Body of pancreas (tissue), 4 donors: ENCODE measurements at regions not wholly inside any gene's neighbourhood (a gene's known extent, or its start where the extent isn't known, plus 50 kb on each side); places are given as distances from the start of the nearest gene placed in this dataset.

ENCODE experiments used
- POLR2A ChIP-seq, 3 donors: fragments of 450-650 bp; IDR thresholded peaks; one replicate each; pipeline ENCODE4 v1.6.1; 2016; ENCODE audit warnings: antibody characterized with exemption in 3 of 3, mild to moderate bottlenecking in 2 of 3
- TF ChIP-seq, protein P1 (sequence below), 7 experiments: fragments of 450-650 bp in 4 of 7; fragments of 200-600 bp in 3 of 7; sonication (generic) in 3 of 7; IDR thresholded peaks; one replicate each; pipeline ENCODE4 v1.5.1; 2016 to 2019; ENCODE audit warnings: antibody characterized with exemption in 7 of 7

DNA sequence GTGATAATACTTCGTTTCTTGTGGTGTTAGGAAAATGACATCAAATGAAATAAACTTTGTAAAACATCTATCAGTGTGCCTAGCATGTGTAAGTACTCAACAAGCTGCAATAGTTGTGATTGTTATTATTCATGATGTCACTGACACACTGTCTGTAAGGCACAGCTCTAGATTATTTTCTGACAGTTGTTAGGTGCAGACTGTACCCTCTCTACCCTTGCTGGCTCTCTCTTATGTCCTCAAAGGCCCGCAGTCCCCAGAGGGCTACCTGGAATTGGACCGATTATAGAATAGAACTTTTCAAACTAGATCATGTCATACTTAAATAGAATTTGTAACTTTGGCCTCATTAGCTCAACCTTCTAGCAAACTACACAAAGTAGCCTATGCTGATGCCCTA, 65.9 kb upstream of the VCAN start:
- no peak for TF ChIP-seq POLR2A (IDR thresholded peaks at IDR 0.05)
- TF ChIP-seq, protein P1, sequence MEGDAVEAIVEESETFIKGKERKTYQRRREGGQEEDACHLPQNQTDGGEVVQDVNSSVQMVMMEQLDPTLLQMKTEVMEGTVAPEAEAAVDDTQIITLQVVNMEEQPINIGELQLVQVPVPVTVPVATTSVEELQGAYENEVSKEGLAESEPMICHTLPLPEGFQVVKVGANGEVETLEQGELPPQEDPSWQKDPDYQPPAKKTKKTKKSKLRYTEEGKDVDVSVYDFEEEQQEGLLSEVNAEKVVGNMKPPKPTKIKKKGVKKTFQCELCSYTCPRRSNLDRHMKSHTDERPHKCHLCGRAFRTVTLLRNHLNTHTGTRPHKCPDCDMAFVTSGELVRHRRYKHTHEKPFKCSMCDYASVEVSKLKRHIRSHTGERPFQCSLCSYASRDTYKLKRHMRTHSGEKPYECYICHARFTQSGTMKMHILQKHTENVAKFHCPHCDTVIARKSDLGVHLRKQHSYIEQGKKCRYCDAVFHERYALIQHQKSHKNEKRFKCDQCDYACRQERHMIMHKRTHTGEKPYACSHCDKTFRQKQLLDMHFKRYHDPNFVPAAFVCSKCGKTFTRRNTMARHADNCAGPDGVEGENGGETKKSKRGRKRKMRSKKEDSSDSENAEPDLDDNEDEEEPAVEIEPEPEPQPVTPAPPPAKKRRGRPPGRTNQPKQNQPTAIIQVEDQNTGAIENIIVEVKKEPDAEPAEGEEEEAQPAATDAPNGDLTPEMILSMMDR (IDR thresholded peaks at IDR 0.05) = no peak
